ENCODE measurements at regions not wholly inside any gene's neighbourhood (a gene's known extent, or its start where the extent isn't known, plus 50 kb on each side); places are given as distances from the start of the nearest gene placed in this dataset.
"Not testable (repeated sequence)": the region's sequence is repeated elsewhere in the genome, so short reads cannot be mapped to it uniquely, and the experiment has no call there.

GRCh38 chr4:138796761-138797160, 218.8 kb upstream of the NOCT start:
- no peak for TF ChIP-seq CTCF (IDR thresholded peaks at IDR 0.05; ENCODE audit: insufficient read depth, low read depth, low read length, missing control alignments)
- no peak overlapping the region for H3K4me3 ChIP-seq (ENCODE audit: low read depth, low read length)
- DNase-seq (ENCODE audit: low read depth), result no peak

- TF ChIP-seq CTCF (IDR thresholded peaks at IDR 0.05; ENCODE audit: insufficient read depth, low read depth, low read length, missing control alignments), result no peak
- no peak for DNase-seq (ENCODE audit: low read depth)
- no peak overlapping the region for H3K4me3 ChIP-seq (ENCODE audit: low read depth, low read length)
These were observed 224.8 kb upstream of the NOCT start for GRCh38 chr4:138790706-138791340.

GRCh38 chr4:138789796-138790195, 225.8 kb upstream of the NOCT start:
- no peak for TF ChIP-seq CTCF (IDR thresholded peaks at IDR 0.05; ENCODE audit: insufficient read depth, low read depth, low read length, missing control alignments)
- no peak for DNase-seq (ENCODE audit: low read depth)
- no peak overlapping the region for H3K4me3 ChIP-seq (ENCODE audit: low read depth, low read length)

GRCh38 chr4:138788857-138789256, 226.7 kb upstream of the NOCT start:
- TF ChIP-seq CTCF (IDR thresholded peaks at IDR 0.05; ENCODE audit: insufficient read depth, low read depth, low read length, missing control alignments), result no peak
- no peak for DNase-seq (ENCODE audit: low read depth)
- no peak overlapping the region for H3K4me3 ChIP-seq (ENCODE audit: low read depth, low read length)

GRCh38 chr4:138788267-138788790, 227.3 kb upstream of the NOCT start:
- H3K4me3 ChIP-seq (ENCODE audit: low read depth, low read length), result no peak overlapping the region
- TF ChIP-seq CTCF (IDR thresholded peaks at IDR 0.05; ENCODE audit: insufficient read depth, low read depth, low read length, missing control alignments), result no peak
- no peak for DNase-seq (ENCODE audit: low read depth)

- not testable (repeated sequence) for DNase-seq (ENCODE audit: low read depth); H3K4me3 ChIP-seq (ENCODE audit: low read depth, low read length)
These were observed 235.8 kb upstream of the NOCT start for GRCh38 chr4:138779761-138780160.

GRCh38 chr4:138775890-138776289, 239.7 kb upstream of the NOCT start:
- DNase-seq (ENCODE audit: low read depth), result peak; percentile 6
- H3K4me3 ChIP-seq (ENCODE audit: low read depth, low read length), result no peak overlapping the region
- TF ChIP-seq CTCF (IDR thresholded peaks at IDR 0.05; ENCODE audit: insufficient read depth, low read depth, low read length, missing control alignments), result no peak
